ENCODE measurements at regions not wholly inside any gene's neighbourhood (a gene's known extent, or its start where the extent isn't known, plus 50 kb on each side); places are given as distances from the start of the nearest gene placed in this dataset.

- TF ChIP-seq CTCF (IDR thresholded peaks at IDR 0.05) (no peak), POLR2A (IDR thresholded peaks at IDR 0.05) (no peak)
These were observed 301.4 kb downstream of the TMA16 start for GRCh38 chr4:163795885-163796284.

All from body of pancreas (tissue), 4 donors.